ENCODE measurements at regions not wholly inside any gene's neighbourhood (a gene's known extent, or its start where the extent isn't known, plus 50 kb on each side); places are given as distances from the start of the nearest gene placed in this dataset.

GRCh38 chr4:115396034-115396433, 282.6 kb upstream of the NDST4 start:
- no peak for TF ChIP-seq YY1 (IDR thresholded peaks at IDR 0.05; ENCODE audit: low read depth)
- TF ChIP-seq EP300 (IDR thresholded peaks at IDR 0.05; ENCODE audit: borderline replicate concordance) = no peak

- TF ChIP-seq YY1 (IDR thresholded peaks at IDR 0.05; ENCODE audit: low read depth) (no peak), EP300 (IDR thresholded peaks at IDR 0.05; ENCODE audit: borderline replicate concordance) (no peak), TCF12 (IDR thresholded peaks at IDR 0.05; ENCODE audit: low read depth) (no peak), TAF1 (IDR thresholded peaks at IDR 0.05; ENCODE audit: low read depth) (no peak), MAX (IDR thresholded peaks at IDR 0.05) (no peak), EGR1 (IDR thresholded peaks at IDR 0.05) (no peak), USF1 (IDR thresholded peaks at IDR 0.05) (no peak), FOXM1 (IDR thresholded peaks at IDR 0.05; ENCODE audit: borderline replicate concordance, low read depth) (no peak), ZBTB7A (IDR thresholded peaks at IDR 0.05; ENCODE audit: low read depth) (no peak), NFIC (IDR thresholded peaks at IDR 0.05) (no peak)
Observed at GRCh38 chr4:115376866-115377265, 263.4 kb upstream of the NDST4 start.

GRCh38 chr4:115374621-115375020, 261.2 kb upstream of the NDST4 start:
- TF ChIP-seq EP300 (IDR thresholded peaks at IDR 0.05; ENCODE audit: borderline replicate concordance) (no peak), NFIC (IDR thresholded peaks at IDR 0.05) (no peak), EGR1 (IDR thresholded peaks at IDR 0.05) (no peak), ZBTB7A (IDR thresholded peaks at IDR 0.05; ENCODE audit: low read depth) (no peak), TAF1 (IDR thresholded peaks at IDR 0.05; ENCODE audit: low read depth) (no peak), CREB1 (IDR thresholded peaks at IDR 0.05; ENCODE audit: low read depth) (no peak), YY1 (IDR thresholded peaks at IDR 0.05; ENCODE audit: low read depth) (no peak), TEAD4 (IDR thresholded peaks at IDR 0.05) (no peak), MAX (IDR thresholded peaks at IDR 0.05) (no peak), RAD21 (IDR thresholded peaks at IDR 0.05; ENCODE audit: low read depth) (no peak), CEBPB (IDR thresholded peaks at IDR 0.05) (no peak), USF1 (IDR thresholded peaks at IDR 0.05) (no peak), TCF12 (IDR thresholded peaks at IDR 0.05; ENCODE audit: low read depth) (no peak)

- no peak for TF ChIP-seq MAX (IDR thresholded peaks at IDR 0.05)
- TF ChIP-seq EGR1 (IDR thresholded peaks at IDR 0.05) = no peak
- no peak for TF ChIP-seq USF1 (IDR thresholded peaks at IDR 0.05)
- no peak for TF ChIP-seq RAD21 (IDR thresholded peaks at IDR 0.05; ENCODE audit: low read depth)
- TF ChIP-seq TAF1 (IDR thresholded peaks at IDR 0.05; ENCODE audit: low read depth) = no peak
- TF ChIP-seq REST (IDR thresholded peaks at IDR 0.05; ENCODE audit: low read depth) = no peak
- no peak for TF ChIP-seq TEAD4 (IDR thresholded peaks at IDR 0.05)
- TF ChIP-seq CREB1 (IDR thresholded peaks at IDR 0.05; ENCODE audit: low read depth) = no peak
- TF ChIP-seq FOXM1 (IDR thresholded peaks at IDR 0.05; ENCODE audit: borderline replicate concordance, low read depth) = no peak
- no peak for TF ChIP-seq ZBTB7A (IDR thresholded peaks at IDR 0.05; ENCODE audit: low read depth)
- no peak for TF ChIP-seq NFIC (IDR thresholded peaks at IDR 0.05)
Observed at GRCh38 chr4:115370490-115370889, 257.1 kb upstream of the NDST4 start.

GRCh38 chr4:115370012-115370411, 256.6 kb upstream of the NDST4 start:
- TF ChIP-seq CREB1 (IDR thresholded peaks at IDR 0.05; ENCODE audit: low read depth) (no peak), TEAD4 (IDR thresholded peaks at IDR 0.05) (no peak), EP300 (IDR thresholded peaks at IDR 0.05; ENCODE audit: borderline replicate concordance) (no peak), FOXM1 (IDR thresholded peaks at IDR 0.05; ENCODE audit: borderline replicate concordance, low read depth) (no peak), USF1 (IDR thresholded peaks at IDR 0.05) (no peak), MAX (IDR thresholded peaks at IDR 0.05) (no peak), CEBPB (IDR thresholded peaks at IDR 0.05) (no peak), NFIC (IDR thresholded peaks at IDR 0.05) (no peak), ZBTB7A (IDR thresholded peaks at IDR 0.05; ENCODE audit: low read depth) (no peak), TAF1 (IDR thresholded peaks at IDR 0.05; ENCODE audit: low read depth) (no peak), TCF12 (IDR thresholded peaks at IDR 0.05; ENCODE audit: low read depth) (no peak), YY1 (IDR thresholded peaks at IDR 0.05; ENCODE audit: low read depth) (no peak), RAD21 (IDR thresholded peaks at IDR 0.05; ENCODE audit: low read depth) (no peak), EGR1 (IDR thresholded peaks at IDR 0.05) (no peak)

GRCh38 chr4:115366390-115366789, 253.0 kb upstream of the NDST4 start:
- TF ChIP-seq TCF12 (IDR thresholded peaks at IDR 0.05; ENCODE audit: low read depth) (no peak), YY1 (IDR thresholded peaks at IDR 0.05; ENCODE audit: low read depth) (no peak), TAF1 (IDR thresholded peaks at IDR 0.05; ENCODE audit: low read depth) (no peak), ZBTB7A (IDR thresholded peaks at IDR 0.05; ENCODE audit: low read depth) (no peak), NFIC (IDR thresholded peaks at IDR 0.05) (no peak)
